ENCODE measurements at regions not wholly inside any gene's neighbourhood (a gene's known extent, or its start where the extent isn't known, plus 50 kb on each side); places are given as distances from the start of the nearest gene placed in this dataset.
A peak's percentile ranks its signal among the peaks of the same experiment; 100 is the strongest.

GRCh38 chr2:41922177-41922576, 125.6 kb upstream of the PKDCC start:
- H3K4me2 ChIP-seq (replicated peaks; ENCODE audit: extremely low read depth, low read length, poor library complexity, severe bottlenecking) = no peak overlapping the region
- Mint-ChIP-seq H3K4me1 (no peaks in the 10 kb centered on the region), H3K36me3 (no peaks in the 10 kb centered on the region), H3K27me3 (ENCODE audit: low read depth in 3 of 3) (peaks cover 0 to 5% (median 1%) of the 10 kb centered on the region in 3 donors), H3K4me3 (no peak overlapping the region), H3K27ac (peak overlapping the region in 1 of 7 donors; percentile 37), H3K9me3 (peaks cover 8 to 21% (median 16%) of the 10 kb centered on the region in 7 donors)
- H3K9ac ChIP-seq (ENCODE audit: insufficient read depth, low read length, poor library complexity, severe bottlenecking) = no peak overlapping the region
- H4K20me1 ChIP-seq (ENCODE audit: insufficient read depth, low read length) = no peaks in the 10 kb centered on the region
- H3K36me3 ChIP-seq (replicated peaks in 1 of 2; ENCODE audit: control insufficient read depth in 1 of 2, insufficient read depth in 2 of 2, low read length in 2 of 2) = no peaks in the 10 kb centered on the region
- no peaks in the 10 kb centered on the region for H3K79me2 ChIP-seq (ENCODE audit: insufficient read depth, low read length)
- intact Hi-C loops (cut with micrococcal nuclease) = no loop called here
- H2AFZ ChIP-seq (ENCODE audit: insufficient read depth, low read depth, low read length, poor library complexity, severe bottlenecking) = no peak overlapping the region
- H3K27ac ChIP-seq (ENCODE audit: low read depth in 1 of 2, low read length in 2 of 2) = no peak overlapping the region
- peaks cover 10 to 19% of the 10 kb centered on the region in 2 donors for H3K9me3 ChIP-seq (replicated peaks in 1 of 2; ENCODE audit: control insufficient read depth in 1 of 2, insufficient read depth in 1 of 2, low read length in 2 of 2)
- DNase-seq = peak in 2 of 3 donors; percentile 21 to 22
- H3K4me1 ChIP-seq (ENCODE audit: control insufficient read depth in 1 of 2, insufficient read depth in 2 of 2, low read length in 2 of 2) = no peaks in the 10 kb centered on the region
- TF ChIP-seq CTCF (IDR thresholded peaks at IDR 0.05) = no peak
- H3K27me3 ChIP-seq (ENCODE audit: control insufficient read depth in 2 of 2, insufficient read depth in 2 of 2, low read length in 2 of 2) = no peaks in the 10 kb centered on the region
- WGBS (ENCODE audit: insufficient coverage) = 0% methylated on average over 1 of the region's 5 CpGs
- H3K4me3 ChIP-seq (replicated peaks in 1 of 3; ENCODE audit: low read depth in 2 of 3, low read length in 3 of 3) = no peak overlapping the region

- no peaks in the 10 kb centered on the region for H3K36me3 Mint-ChIP-seq
- Histone ChIP-seq H3K79me2 (ENCODE audit: insufficient read depth, low read length) (no peaks in the 10 kb centered on the region), H4K20me1 (ENCODE audit: insufficient read depth, low read length) (no peaks in the 10 kb centered on the region), H3K4me2 (replicated peaks; ENCODE audit: extremely low read depth, low read length, poor library complexity, severe bottlenecking) (no peak overlapping the region), H3K27ac (ENCODE audit: low read depth in 1 of 2, low read length in 2 of 2) (no peak overlapping the region), H3K9me3 (replicated peaks in 1 of 2; ENCODE audit: control insufficient read depth in 1 of 2, insufficient read depth in 1 of 2, low read length in 2 of 2) (peaks cover 10 to 19% of the 10 kb centered on the region in 2 donors), H3K36me3 (replicated peaks in 1 of 2; ENCODE audit: control insufficient read depth in 1 of 2, insufficient read depth in 2 of 2, low read length in 2 of 2) (no peaks in the 10 kb centered on the region), H3K27me3 (ENCODE audit: control insufficient read depth in 2 of 2, insufficient read depth in 2 of 2, low read length in 2 of 2) (no peaks in the 10 kb centered on the region), H3K9ac (ENCODE audit: insufficient read depth, low read length, poor library complexity, severe bottlenecking) (no peak overlapping the region), H3K4me1 (ENCODE audit: control insufficient read depth in 1 of 2, insufficient read depth in 2 of 2, low read length in 2 of 2) (no peaks in the 10 kb centered on the region), H2AFZ (ENCODE audit: insufficient read depth, low read depth, low read length, poor library complexity, severe bottlenecking) (no peak overlapping the region), H3K4me3 (replicated peaks in 1 of 3; ENCODE audit: low read depth in 2 of 3, low read length in 3 of 3) (no peak overlapping the region)
- H3K27ac Mint-ChIP-seq = no peak overlapping the region
- WGBS (ENCODE audit: insufficient coverage) = 83% methylated on average over 6 of the region's 9 CpGs
- intact Hi-C loops (cut with micrococcal nuclease) = no loop called here
- no peak overlapping the region for H3K4me3 Mint-ChIP-seq
- H3K4me1 Mint-ChIP-seq = no peaks in the 10 kb centered on the region
- peaks cover 8 to 21% (median 16%) of the 10 kb centered on the region in 7 donors for H3K9me3 Mint-ChIP-seq
- peaks cover 0 to 5% (median 3%) of the 10 kb centered on the region in 3 donors for H3K27me3 Mint-ChIP-seq (ENCODE audit: low read depth in 3 of 3)
- no peak for TF ChIP-seq CTCF (IDR thresholded peaks at IDR 0.05)
- DNase-seq = no peak
Measured at GRCh38 chr2:41923156-41923786, 124.5 kb upstream of the PKDCC start.
